ENCODE measurements at regions not wholly inside any gene's neighbourhood (a gene's known extent, or its start where the extent isn't known, plus 50 kb on each side); places are given as distances from the start of the nearest gene placed in this dataset.
"Not testable (repeated sequence)": the region's sequence is repeated elsewhere in the genome, so short reads cannot be mapped to it uniquely, and the experiment has no call there.

- DNase-seq (ENCODE audit: low read depth), result no peak
Measured at GRCh38 chr7:86592185-86592584, 51.5 kb upstream of the GRM3 start.

GRCh38 chr7:86574006-86574405 is 69.7 kb upstream of the GRM3 start:
- DNase-seq (ENCODE audit: low read depth), result no peak

DNA sequence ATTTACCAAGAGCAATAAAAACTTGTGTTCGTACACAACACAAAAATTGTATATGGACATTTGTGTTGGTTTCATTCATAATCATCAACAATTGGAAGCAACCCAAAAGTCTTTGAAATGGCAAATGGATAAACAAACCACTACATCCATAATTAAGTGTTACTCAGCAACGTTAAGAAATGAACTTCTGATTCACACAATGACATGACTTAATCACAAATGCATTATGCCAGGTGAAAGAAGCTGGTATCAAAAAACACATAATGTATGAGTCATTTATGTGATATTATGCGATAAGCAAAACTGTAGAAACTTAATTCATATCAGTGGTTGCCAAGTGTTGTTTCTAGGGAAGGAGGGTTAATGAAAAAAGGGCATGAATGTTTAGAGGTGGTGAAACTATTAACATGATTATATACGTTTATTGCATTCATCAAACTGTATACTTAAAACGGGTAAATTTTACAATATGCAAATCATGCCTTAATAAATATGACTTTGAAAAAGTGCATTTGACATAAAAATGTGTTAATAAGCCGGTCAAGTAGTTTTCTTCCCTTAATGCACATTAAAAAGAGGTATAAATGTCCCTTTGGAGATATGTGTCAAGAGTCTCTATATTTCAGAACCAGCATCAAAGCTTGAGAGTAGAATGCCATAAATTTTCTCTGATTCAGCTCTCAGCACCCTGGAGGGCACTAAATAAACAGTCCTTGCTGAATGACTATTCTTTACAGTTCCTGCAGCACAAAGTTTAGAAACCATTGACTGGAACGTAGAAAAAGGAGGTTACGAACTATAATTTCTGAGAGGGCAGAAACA is 84.8 kb upstream of the GRM3 start:
- no peak for DNase-seq (ENCODE audit: low read depth)

- DNase-seq (ENCODE audit: low read depth), result no peak
Measured at GRCh38 chr7:86534641-86535040, 109.1 kb upstream of the GRM3 start.

DNA sequence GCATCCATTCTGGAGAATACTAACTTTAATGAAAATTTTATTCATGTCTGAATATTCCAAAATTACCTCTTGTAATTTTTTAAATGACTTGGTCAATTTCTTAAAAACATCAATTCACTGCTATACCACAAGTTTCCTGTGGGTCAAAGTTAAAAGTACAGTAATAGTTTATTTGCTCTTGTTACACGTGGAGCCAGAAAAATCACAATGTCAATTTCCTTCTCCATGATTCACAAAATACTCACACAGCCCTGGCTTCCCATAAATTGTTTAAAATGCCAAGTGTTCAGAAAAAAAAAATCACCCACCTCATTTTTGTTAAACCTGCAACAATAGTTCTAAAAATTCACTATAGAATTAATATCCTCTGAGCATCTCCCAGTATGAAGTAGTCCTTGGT is 139.5 kb upstream of the GRM3 start:
- DNase-seq (ENCODE audit: low read depth), result no peak

DNA sequence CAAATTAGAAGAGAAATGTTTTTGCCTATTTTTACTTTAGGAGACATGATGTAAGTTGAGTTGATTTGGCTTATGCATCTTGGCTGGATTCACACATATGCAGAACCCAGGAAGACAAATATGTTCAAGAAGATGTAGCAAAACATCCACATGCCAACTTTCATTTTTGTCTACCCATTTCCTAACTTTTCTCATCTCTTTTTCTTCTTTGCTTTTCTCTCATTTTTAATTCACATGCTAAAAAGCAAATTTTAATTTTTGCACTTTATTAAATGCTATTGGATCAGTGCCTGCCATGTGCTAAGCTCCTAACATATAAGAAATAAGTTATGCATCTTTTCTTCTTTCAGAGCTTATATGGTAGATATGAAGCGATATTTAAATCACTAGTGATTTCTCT is 143.7 kb upstream of the GRM3 start:
- no peak for DNase-seq (ENCODE audit: low read depth)

DNA sequence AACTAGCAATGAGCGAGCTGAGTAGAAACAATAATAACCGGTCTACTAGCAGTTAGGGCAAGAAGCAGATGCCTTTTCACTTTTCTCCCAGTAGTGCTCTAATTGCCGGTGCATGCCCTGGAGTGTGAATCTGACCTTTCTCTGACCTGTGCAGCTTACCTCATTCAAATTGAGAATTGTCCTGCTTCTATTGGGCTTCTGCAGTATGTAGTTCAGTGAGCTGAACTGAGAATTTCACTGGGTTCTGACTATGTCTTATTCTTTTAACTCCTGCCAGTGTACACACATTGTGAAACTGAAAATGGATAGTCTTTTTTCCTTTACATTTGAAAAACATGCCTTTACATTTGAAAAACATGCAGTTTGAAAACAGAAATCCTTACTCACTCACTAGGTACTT is 157.9 kb upstream of the GRM3 start:
- DNase-seq (ENCODE audit: low read depth), result no peak

- DNase-seq (ENCODE audit: low read depth), result no peak
Measured at GRCh38 chr7:86479144-86479543, 164.6 kb upstream of the GRM3 start.

GRCh38 chr7:86477343-86477935 is 166.3 kb upstream of the GRM3 start:
- no peak for DNase-seq (ENCODE audit: low read depth)

DNA sequence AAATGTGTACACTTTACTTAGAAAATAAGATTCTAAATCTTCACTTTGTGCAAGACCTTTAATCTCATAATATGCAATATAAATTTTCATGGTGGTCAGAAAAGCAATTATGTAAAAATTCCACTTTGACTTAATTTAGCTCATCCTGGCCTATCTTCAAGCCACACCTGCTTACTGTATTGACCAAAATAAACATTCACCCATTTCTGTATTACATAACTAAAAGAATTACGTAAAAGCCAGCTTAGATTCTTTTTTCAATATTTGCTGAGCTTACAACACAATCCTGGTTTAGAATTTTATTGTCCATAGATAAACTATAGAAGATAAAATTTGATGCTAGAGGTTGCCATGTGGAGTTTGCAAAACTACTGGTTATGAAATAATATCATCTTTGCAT is 172.9 kb upstream of the GRM3 start:
- no peak for DNase-seq (ENCODE audit: low read depth)

DNA sequence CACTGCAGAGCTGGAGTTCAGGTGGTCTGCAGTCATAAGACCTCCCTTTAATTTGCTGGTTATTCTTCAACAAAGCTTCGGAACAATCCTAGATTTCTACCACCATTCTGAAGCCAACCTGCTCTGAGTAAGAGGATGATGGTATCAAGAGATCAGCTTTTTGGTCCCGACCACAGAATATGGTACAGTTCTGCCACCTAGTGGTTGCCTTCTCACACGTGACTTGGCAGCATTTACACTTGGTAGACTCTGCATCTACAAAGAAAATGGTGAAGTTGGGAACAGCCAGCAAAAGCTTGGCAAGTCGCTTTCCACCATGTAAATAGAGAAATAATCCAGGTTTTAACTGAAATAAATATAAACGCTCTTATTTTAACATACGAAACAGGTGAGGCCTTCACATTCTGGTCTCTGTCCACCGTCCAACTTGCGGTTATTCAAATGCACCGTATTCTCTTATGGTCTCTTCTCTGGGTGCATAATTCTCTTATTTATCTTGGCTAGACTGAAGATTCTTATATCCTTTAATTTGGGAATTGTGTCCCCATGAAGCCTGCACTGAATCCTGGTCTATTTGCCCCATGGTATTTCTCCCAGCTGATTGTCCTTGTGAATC is 173.9 kb upstream of the GRM3 start:
- peak; percentile 47 for DNase-seq (ENCODE audit: low read depth)

- DNase-seq (ENCODE audit: low read depth), result no peak
Measured at GRCh38 chr7:86454753-86455152, 189.0 kb upstream of the GRM3 start.

DNA sequence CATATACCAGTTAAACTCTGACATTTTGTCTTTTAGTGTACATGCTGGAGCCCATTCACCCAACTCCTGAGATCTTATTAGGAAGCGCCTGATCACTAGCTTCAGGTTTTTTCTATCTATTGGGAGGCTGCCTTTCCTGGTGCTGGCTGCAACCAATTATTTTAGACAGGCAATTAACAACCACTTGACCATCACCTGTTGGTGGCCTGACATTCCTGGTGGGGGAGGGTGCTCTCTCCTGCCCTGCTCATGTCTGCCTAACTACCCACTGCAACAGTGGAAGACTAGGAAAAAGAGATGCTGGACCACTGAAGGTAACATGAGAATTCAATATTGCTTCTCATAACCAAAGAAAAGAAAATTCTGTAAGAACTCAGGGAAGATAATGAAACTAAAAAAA is 190.3 kb upstream of the GRM3 start:
- no peak for DNase-seq (ENCODE audit: low read depth)

GRCh38 chr7:86448856-86449255 is 194.9 kb upstream of the GRM3 start:
- DNase-seq (ENCODE audit: low read depth), result no peak

GRCh38 chr7:86445285-86445684 is 198.4 kb upstream of the GRM3 start:
- no peak for DNase-seq (ENCODE audit: low read depth)

GRCh38 chr7:86444245-86444644 is 199.5 kb upstream of the GRM3 start:
- DNase-seq (ENCODE audit: low read depth), result no peak

GRCh38 chr7:86440420-86440819 is 203.3 kb upstream of the GRM3 start:
- not testable (repeated sequence) for DNase-seq (ENCODE audit: low read depth)

DNA sequence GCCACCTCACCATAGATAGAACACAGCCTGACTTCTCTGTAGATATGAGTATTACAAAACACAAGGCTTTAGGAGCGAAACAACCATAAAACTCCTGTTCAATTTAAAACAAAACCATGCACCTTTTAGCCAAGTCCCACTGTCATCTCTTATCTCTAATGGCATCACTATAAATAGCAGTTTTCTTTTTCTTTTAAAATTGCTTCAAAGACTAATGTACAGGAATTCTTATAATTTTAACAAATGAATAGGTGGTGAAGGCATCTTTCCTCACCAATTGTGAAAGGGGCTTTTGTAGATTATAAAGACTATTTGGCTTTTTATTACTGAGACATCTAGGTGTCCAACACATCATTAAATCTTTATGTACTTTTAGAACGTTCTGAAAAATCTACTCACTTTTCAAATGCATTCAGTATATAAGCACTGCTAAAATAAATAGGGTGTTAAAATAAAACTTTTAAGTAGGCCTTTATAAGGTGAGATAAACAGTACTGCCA is 205.7 kb upstream of the GRM3 start:
- DNase-seq (ENCODE audit: low read depth), result no peak

DNA sequence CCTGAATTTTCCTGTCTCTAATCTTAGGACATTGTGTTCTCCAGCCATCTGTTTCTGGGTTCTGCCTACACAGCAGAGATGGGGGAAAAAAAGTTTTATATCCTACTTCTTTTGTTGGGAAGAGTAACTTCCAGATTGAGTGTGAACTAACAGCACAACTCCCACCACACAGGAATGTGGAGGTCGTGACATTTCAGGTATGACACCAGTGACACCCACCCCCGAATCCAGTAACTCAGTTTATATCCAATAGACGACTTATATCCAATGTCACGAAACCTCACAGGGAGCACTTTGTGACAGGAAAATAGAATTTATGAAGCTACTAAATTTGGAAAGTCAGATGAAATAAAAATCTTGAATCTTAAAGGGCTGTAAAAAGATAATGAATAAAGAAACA is 211.9 kb upstream of the GRM3 start:
- no peak for DNase-seq (ENCODE audit: low read depth)

GRCh38 chr7:86411814-86412213 is 231.9 kb upstream of the GRM3 start:
- no peak for DNase-seq (ENCODE audit: low read depth)

DNA sequence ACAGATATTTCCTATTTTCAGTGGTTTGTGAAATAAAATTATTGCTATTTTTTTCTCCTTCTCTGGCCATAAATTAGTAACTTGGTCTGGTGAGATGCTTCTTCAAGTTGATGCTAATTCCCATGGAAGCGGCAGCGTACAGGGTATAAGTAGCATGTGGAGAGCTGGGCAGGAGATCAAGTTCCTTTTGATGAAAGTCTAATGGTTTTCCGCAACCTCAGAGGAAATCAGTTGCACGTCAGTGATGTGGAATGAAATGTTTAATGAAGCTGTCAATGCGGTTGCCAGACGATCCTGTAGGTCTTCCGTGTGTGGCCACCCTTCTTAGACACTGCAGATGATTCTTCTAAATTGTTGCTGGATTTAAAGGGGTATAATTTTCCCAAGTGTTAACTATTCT is 236.4 kb upstream of the GRM3 start:
- DNase-seq (ENCODE audit: low read depth), result no peak

GRCh38 chr7:86391813-86392212 is 251.9 kb upstream of the GRM3 start:
- no peak for DNase-seq (ENCODE audit: low read depth)

GRCh38 chr7:86375602-86376001 is 268.1 kb upstream of the GRM3 start:
- not testable (repeated sequence) for DNase-seq (ENCODE audit: low read depth)

All from fibroblast of the conjunctiva (primary cell).